ENCODE measurements at regions not wholly inside any gene's neighbourhood (a gene's known extent, or its start where the extent isn't known, plus 50 kb on each side); places are given as distances from the start of the nearest gene placed in this dataset.

GRCh38 chr18:10201659-10202058, 252.8 kb upstream of the APCDD1 start:
- TF ChIP-seq EZH2phosphoT487 (IDR thresholded peaks at IDR 0.05; ENCODE audit: borderline replicate concordance) (no peak), MAX (IDR thresholded peaks at IDR 0.05) (no peak), EGR1 (IDR thresholded peaks at IDR 0.05; ENCODE audit: low read depth) (no peak)
- RAD21 ChIA-PET (ENCODE audit: low non-redundant PET in 1 of 2, low total read pairs in 2 of 2, uncharacterized antibody in 2 of 2, unreplicated experiment in 2 of 2): no interaction called here
- POLR2A ChIA-PET: no interaction called here
- Histone ChIP-seq H2AFZ (ENCODE audit: low read depth, low read length, poor library complexity, severe bottlenecking) (no peak overlapping the region), H3K27ac (ENCODE audit: low read depth, low read length) (no peak overlapping the region), H4K20me1 (ENCODE audit: insufficient read depth) (no peaks in the 10 kb centered on the region), H3K36me3 (ENCODE audit: control insufficient read depth in 1 of 2, insufficient read depth in 2 of 2, low read length in 2 of 2) (no peaks in the 10 kb centered on the region), H3K9me3 (ENCODE audit: control insufficient read depth in 1 of 2, insufficient read depth in 1 of 2, low read depth in 1 of 2, low read length in 2 of 2) (no peaks in the 10 kb centered on the region), H3K79me2 (ENCODE audit: insufficient read depth, low read length) (no peaks in the 10 kb centered on the region), H3K27me3 (ENCODE audit: insufficient read depth, low read length) (no peaks in the 10 kb centered on the region), H3K9ac (ENCODE audit: low read length) (no peak overlapping the region), H3K4me3 (replicated peaks in 1 of 2; ENCODE audit: low read depth in 1 of 2, low read length in 2 of 2) (no peak overlapping the region), H3K4me2 (ENCODE audit: low read length) (no peak overlapping the region), H3K4me1 (ENCODE audit: control insufficient read depth in 1 of 2, insufficient read depth in 2 of 2, low read length in 2 of 2) (peaks cover 0 to 4% of the 10 kb centered on the region in 2 experiments; a peak in 1 of 4 replicates), H3K9me2 (ENCODE audit: insufficient read depth) (no peaks in the 10 kb centered on the region)
- intact Hi-C loops (cut with micrococcal nuclease): no loop called here
- no peak for DNase-seq (ENCODE audit: low read depth, low spot score)
- no TSS peak for BruUV-seq (replicated peaks)
- no peak for ATAC-seq
- CTCF ChIA-PET: no interaction called here

- DNase-seq (ENCODE audit: low read depth, low spot score) (no peak), ATAC-seq (no peak)
- intact Hi-C loops (cut with micrococcal nuclease): no loop called here
- Histone ChIP-seq H3K4me1 (ENCODE audit: control insufficient read depth in 1 of 2, insufficient read depth in 2 of 2, low read length in 2 of 2) (no peaks in the 10 kb centered on the region), H3K79me2 (ENCODE audit: insufficient read depth, low read length) (no peaks in the 10 kb centered on the region), H3K4me3 (replicated peaks in 1 of 2; ENCODE audit: low read depth in 1 of 2, low read length in 2 of 2) (no peak overlapping the region), H3K9me3 (ENCODE audit: control insufficient read depth in 1 of 2, insufficient read depth in 1 of 2, low read depth in 1 of 2, low read length in 2 of 2) (no peaks in the 10 kb centered on the region), H3K27ac (ENCODE audit: low read depth, low read length) (no peak overlapping the region), H3K9me2 (ENCODE audit: insufficient read depth) (no peaks in the 10 kb centered on the region), H3K27me3 (ENCODE audit: insufficient read depth, low read length) (no peaks in the 10 kb centered on the region), H3K36me3 (ENCODE audit: control insufficient read depth in 1 of 2, insufficient read depth in 2 of 2, low read length in 2 of 2) (no peaks in the 10 kb centered on the region), H3K9ac (ENCODE audit: low read length) (no peak overlapping the region), H2AFZ (ENCODE audit: low read depth, low read length, poor library complexity, severe bottlenecking) (no peak overlapping the region), H3K4me2 (ENCODE audit: low read length) (no peak overlapping the region), H4K20me1 (ENCODE audit: insufficient read depth) (no peaks in the 10 kb centered on the region)
- ChIA-PET CTCF (no interaction called here), RAD21 (ENCODE audit: low non-redundant PET in 1 of 2, low total read pairs in 2 of 2, uncharacterized antibody in 2 of 2, unreplicated experiment in 2 of 2) (no interaction called here), POLR2A (no interaction called here)
- no peak for TF ChIP-seq EZH2phosphoT487 (IDR thresholded peaks at IDR 0.05; ENCODE audit: borderline replicate concordance)
- TF ChIP-seq RAD21 (IDR thresholded peaks at IDR 0.05; ENCODE audit: low read depth): no peak
- no peak for TF ChIP-seq EGR1 (IDR thresholded peaks at IDR 0.05; ENCODE audit: low read depth)
- no peak for TF ChIP-seq CEBPB (IDR thresholded peaks at IDR 0.05; ENCODE audit: low read depth)
- no peak for TF ChIP-seq YY1 (IDR thresholded peaks at IDR 0.05; ENCODE audit: extremely low read depth, insufficient replicate concordance, low read depth, low read length)
- no peak for TF ChIP-seq JUND (IDR thresholded peaks at IDR 0.05)
- no peak for TF ChIP-seq ELF1 (IDR thresholded peaks at IDR 0.05; ENCODE audit: borderline replicate concordance, low read depth)
- TF ChIP-seq MAX (IDR thresholded peaks at IDR 0.05): no peak
- TF ChIP-seq CBX3 (IDR thresholded peaks at IDR 0.05; ENCODE audit: low read depth): no peak
- no peak for TF ChIP-seq SP1 (IDR thresholded peaks at IDR 0.05; ENCODE audit: low read depth)
- TF ChIP-seq REST (IDR thresholded peaks at IDR 0.05; ENCODE audit: low read depth): no peak
- no peak for TF ChIP-seq EZH2 (IDR thresholded peaks at IDR 0.05)
- no peak for TF ChIP-seq ZNF274 (IDR thresholded peaks at IDR 0.05; ENCODE audit: low read depth, low read length)
- TF ChIP-seq ZFX (IDR thresholded peaks at IDR 0.05): no peak
- no peak for TF ChIP-seq ZBTB33 (IDR thresholded peaks at IDR 0.05; ENCODE audit: extremely low read depth, insufficient replicate concordance, low read length)
- BruUV-seq (replicated peaks): no TSS peak
These were observed 251.6 kb upstream of the APCDD1 start for GRCh38 chr18:10202845-10203321.

All from HCT116 (cell line).